GM18511 (cell line): ENCODE measurements at regions not wholly inside any gene's neighbourhood (a gene's known extent, or its start where the extent isn't known, plus 50 kb on each side); places are given as distances from the start of the nearest gene placed in this dataset.

Experiments
- ATAC-seq: cut with Tn5 transposase; IDR thresholded peaks from one replicate; pipeline ENCODE4 v1.9.1; 2021; ENCODE audit warnings: mild to moderate bottlenecking, moderate library complexity; ENCODE audit not compliant: unreplicated experiment

DNA sequence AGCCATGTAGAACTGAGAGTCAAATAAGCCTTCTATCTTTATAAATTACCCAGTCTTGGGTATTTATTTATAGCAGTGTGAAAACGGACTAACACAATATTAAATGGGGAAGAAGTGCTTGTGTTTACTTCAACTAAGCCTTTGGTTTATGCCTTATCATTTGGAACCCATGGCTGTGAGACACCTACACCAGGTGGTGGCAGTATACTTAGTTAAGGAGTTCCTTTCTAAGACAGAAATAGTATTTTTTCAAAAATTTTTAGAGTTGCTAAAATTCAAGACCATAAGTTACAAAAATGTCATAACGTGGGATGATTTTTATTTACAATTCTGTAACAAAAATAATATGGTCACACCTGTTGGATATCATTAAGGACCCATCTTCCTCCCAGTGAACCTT is 354.5 kb upstream of the SOX14 start:
- no peak for ATAC-seq

DNA sequence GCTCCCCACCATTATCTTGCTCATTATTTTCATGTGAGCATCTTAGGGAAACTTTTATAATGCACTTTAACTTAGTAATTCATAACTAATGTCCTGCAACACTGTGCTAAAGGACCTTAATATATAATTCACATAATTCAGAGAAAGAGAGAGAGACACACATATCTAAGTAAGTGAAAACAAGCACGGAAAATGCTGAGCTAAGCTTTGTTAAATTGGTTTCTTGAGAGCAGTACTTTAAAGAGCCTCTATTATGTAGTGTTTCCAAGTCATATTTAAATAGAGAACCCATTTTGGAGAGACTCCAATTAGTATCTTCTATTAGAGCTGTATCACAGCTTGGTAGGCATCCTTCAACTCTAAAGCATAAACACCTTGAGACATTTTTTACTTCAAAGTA is 354.1 kb upstream of the SOX14 start:
- ATAC-seq = no peak

DNA sequence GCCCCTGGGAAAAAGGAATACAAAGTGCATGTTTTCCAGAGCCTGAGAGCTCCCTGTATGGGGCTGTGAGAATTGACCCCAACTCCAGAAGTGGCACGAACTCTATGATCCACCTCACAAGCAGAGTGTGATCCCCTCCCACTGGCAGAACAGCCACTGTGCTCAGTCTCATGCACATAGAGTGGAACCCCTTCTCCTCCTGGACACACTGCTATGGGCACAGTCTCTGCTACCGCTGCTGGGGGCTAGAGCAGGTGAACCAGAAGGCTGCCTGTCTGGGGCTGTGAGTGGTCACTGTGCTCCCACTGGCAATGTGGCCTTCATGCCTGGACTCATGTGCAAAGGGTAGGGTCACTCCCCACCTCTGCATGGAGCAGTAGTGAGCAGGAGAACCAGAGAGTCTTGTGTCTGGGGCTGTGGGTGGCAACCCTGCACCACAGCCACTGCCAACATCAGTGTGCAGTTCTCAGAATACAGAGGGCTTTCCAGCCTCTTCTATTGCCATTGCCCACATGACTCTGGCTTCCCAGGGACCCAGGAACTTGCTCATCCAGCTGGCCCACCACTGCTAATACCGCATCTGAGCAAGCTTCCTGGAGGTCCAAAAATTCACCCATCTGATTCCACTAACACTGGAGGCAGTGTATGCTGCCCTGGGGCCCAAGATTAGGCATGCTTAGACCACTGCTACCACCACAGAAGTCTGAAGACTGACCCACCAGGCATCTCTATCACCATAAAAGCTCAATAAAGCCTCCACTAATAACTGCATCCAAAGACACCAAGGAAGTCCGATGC is 343.7 kb upstream of the SOX14 start:
- no peak for ATAC-seq

DNA sequence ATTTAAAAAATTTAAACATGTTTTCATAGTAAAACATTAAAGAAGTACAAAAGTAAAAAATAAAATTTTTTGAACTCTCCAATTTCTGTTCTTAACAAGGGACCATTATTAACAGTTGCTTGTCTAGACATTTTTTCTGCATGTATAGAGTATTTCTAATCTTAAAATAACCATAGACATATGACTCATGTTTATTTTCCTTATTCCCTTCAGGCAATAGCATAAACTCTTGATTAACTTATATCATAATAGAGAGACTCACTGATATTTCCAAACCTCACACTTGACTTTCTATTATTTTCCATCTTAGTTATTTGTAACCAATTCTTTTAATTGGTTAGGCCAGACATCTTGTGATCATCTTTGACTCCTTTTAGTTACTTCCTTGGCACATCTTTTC is 325.6 kb upstream of the SOX14 start:
- no peak for ATAC-seq

GRCh38 chr3:137460944-137461343 is 303.2 kb upstream of the SOX14 start:
- ATAC-seq = no peak

DNA sequence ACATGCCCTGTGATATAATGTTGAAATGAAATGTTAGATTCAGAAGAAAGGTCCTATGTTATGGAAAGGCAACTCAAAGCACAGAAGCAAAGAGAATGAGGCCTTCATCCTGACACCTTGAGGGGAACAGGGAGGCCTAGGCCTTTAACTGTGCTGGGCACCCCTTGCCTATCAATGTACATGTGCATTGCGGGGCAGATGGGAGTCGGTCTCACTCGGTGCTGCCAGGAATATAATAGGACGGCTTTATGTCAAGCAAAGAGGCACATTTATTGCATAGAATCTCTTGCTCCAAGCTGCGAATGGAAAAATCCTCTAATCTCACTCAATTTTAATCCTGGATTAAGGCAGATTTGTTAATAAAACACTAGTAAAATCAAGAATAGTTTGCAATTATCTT is 301.0 kb upstream of the SOX14 start:
- no peak for ATAC-seq

DNA sequence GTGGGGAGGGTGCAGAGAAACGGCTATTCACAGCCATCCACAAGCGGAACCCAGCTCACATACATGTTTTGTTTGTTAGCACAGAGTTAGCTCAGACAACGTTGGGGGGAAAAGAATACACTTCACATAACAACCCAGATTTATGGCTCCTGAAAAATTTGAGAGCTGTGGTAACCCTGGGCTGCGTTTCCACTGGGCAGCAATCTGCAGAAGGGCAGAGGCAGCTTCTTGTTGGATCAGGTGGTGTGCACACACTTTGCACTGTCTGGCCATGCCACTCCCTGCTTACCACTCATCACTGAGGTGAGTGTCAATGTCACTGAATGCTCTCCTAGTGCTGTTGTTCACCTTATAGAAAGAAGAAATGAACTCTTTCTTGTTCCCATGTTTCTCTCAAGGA is 299.8 kb upstream of the SOX14 start:
- no peak for ATAC-seq

- ATAC-seq = no peak
Observed at GRCh38 chr3:137468446-137468845, 295.7 kb upstream of the SOX14 start.

DNA sequence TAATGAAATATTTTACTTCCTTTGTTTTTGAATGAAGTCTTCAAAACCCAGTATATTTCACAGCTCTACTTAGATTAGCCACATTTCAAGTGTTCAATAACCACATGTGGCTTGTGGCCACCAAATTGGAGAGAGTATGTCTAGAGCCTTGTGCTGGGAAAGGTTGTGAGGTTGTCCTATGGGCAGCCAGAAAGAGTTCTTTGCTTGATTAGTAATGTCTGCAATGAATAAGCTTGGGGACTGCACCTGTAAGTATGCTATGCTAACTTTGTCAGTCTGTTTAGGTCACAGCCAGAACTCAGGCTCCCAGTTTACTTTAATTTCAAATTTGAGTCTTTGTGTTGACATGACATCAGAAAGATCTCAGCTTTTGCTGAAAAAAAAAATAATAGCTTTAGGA is 294.9 kb upstream of the SOX14 start:
- no peak for ATAC-seq

DNA sequence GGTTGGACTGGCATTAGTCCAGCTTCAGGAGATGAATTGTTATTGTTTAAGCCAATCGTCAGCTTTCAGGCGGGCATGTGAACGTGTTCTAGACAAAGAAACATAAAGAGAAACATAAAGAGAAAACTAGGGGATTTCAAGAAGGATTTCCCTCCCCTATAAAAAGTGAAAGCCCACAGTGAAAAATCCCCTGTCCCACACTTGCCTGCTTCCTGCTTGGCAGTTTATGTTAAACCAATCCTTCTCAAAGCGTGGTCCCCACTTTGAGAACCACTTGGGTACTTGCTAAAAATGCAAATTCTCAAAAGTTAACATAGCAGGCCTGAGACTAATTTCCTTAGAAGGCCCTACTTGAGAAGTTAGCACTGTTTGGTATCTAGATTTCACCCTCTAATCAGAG is 293.0 kb upstream of the SOX14 start:
- ATAC-seq = no peak

DNA sequence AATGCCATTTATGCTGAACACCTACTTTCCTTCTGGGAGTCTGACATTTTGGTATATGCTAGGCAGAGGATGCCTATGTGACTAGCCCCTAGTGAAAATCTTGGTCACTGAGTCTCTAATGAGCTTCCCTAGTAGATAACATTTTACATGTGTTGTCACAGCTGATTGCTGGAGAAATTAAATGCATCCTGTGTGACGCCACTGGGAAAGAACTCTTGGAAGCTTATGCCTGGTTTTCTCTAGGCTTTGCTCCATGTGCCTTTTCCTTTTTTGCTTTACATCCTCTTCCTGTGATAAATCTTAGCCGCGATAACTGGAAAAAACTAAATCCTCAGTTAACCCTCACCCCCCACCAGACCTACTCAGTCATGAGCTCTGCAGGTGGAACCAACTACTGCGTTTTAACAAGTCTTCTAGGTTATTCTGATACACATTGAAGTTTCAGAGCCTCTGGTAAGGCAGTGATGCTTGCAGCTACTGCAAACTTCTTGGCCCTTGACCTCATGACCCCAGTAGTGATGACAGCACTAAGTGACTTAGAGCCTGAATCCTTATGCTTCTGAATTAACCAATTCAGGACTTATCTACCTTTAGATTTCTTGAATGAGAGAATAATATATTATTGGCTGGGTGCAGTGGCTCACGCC is 292.4 kb upstream of the SOX14 start:
- no peak for ATAC-seq

GRCh38 chr3:137477614-137478013 is 286.5 kb upstream of the SOX14 start:
- no peak for ATAC-seq

DNA sequence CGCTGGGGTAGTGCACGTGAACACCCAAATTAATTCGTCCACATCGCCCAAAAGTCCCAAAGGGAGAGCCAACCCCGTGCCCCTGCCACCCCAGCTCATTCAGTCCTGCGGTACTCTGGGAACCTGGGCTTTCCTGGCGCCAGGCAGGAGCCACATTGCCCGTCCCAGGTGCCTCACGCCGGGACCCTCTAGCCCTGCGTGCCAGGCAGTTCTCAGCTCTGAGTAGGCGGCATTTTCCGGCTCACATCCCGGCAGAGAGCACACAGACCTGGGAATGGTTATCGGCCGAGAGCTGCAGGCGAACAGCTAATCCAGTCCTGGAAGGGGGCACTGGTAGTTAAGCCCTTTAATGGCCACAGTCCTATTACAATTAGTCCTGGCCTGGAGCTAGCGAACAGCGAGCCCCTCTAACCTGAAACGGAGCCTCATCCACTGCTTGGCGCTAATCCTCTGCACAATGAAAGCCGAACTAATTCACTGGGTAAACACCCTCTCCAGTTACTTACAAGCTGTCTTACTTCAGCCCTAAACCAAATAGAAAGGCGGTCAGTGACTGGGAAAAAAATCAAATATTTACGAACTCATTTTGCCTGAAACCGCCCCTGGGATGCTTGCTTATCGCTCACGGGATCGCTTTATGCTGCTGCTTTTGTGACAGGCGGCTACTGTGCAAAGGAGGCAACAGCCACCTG is 254.6 kb upstream of the SOX14 start:
- ATAC-seq = no peak

DNA sequence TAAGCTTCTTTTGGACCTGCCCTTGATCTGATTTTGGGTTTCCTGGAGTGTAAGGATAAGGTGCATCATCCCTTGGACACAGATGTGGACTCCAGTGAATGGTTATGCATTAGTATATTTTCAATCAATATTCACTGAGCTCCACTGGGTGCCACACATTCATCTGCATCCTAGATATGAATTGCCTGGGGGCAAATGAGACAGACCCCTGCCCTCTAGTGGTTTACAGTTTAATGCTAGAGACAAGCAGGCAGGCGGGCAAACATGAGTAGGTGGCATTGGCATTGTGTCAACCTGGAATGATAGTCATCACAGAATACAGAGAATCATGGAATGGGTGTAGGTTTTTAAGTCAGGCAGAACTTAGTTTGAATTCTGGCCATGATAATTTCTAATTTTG is 252.5 kb upstream of the SOX14 start:
- no peak for ATAC-seq

DNA sequence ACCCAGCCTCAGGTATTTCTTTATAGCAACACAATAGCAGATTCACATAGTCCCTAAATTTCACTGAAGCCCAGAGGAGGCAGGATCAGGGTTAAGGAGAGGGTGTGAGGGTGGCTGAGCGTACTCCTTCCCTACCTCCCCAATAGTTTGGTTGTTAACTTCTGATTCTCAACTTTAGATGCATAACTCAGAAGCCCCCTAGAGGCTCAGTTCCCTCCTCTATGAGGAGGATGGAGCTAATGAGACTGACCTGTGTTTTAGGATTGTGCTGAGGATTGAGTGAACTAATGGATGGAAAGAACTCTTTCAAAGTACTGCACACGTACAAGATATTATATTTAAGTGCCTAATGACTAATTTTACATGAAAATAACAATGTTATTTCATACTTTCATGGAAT is 249.3 kb upstream of the SOX14 start:
- ATAC-seq = no peak

GRCh38 chr3:137519602-137520001 is 244.5 kb upstream of the SOX14 start:
- no peak for ATAC-seq

- no peak for ATAC-seq
Observed at GRCh38 chr3:137524751-137525150, 239.4 kb upstream of the SOX14 start.

- ATAC-seq = no peak
Observed at GRCh38 chr3:137525471-137525870, 238.6 kb upstream of the SOX14 start.

GRCh38 chr3:137542049-137542448 is 222.1 kb upstream of the SOX14 start:
- ATAC-seq = no peak

GRCh38 chr3:137554242-137554641 is 209.9 kb upstream of the SOX14 start:
- no peak for ATAC-seq

DNA sequence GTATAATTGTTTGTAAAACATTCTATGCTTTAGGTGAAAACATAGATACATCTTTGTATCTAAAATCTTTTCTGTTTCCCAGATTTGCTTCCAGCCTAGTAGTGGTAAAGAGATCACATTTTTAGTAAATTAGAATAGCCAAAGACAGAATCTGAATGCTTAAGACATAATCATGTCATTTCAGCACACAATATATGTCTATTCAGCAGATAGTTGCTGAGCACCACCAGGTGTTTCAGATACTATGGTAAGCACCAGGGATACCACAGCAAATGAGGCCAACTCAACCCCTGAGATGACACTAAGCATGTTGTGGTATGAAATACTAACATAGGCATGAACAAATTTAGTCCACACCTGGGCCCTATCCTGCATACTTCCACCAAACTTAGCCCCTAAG is 195.2 kb upstream of the SOX14 start:
- ATAC-seq = no peak

- no peak for ATAC-seq
Observed at GRCh38 chr3:137572931-137573330, 191.2 kb upstream of the SOX14 start.
